ENCODE measurements at regions not wholly inside any gene's neighbourhood (a gene's known extent, or its start where the extent isn't known, plus 50 kb on each side); places are given as distances from the start of the nearest gene placed in this dataset.

DNA sequence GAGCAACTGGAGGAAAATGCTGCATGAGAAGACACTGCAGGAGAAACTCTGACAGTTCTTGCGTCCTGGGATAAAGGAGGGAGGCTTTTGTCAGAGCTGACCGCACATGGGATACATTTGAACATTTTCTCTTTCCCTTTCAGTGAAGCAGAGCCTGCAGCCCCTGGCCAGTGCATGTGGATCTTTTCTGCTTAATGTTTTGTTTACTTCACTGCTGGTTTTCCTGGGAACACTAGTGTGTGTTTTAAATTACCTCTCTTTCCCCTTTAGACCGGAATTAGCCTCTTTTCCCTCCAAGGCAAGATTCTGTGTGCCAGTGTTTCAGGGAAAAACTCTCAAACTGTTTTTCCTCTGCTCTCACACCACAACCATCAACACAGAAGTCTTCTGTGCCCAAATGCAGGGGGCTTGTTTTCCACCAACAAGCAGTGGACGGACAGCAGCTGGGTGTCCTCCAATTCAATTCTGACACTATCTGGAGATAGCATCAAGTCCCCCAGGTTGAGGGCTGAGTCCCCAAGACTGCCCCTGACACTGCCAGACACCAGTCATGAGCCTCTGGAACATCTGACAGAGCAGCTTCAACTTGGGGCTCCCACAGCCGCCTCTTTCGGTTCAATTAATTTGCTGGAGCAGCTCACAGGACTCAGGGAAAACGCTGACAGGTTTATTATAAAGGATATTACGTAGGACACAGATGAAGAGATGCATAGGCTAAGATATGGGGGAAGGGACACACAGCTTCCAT is 136.2 kb downstream of the RHOU start:
- Histone ChIP-seq H3K9ac (no peak overlapping the region), H3K36me3 (ENCODE audit: insufficient read depth) (no peaks in the 10 kb centered on the region), H3K27me3 (ENCODE audit: insufficient read depth, low read depth) (no peaks in the 10 kb centered on the region), H2AFZ (ENCODE audit: low read depth) (no peak overlapping the region), H3K4me3 (IDR thresholded peaks at IDR 0.05; ENCODE audit: insufficient read depth, low read depth, low read length) (no peak overlapping the region), H3K27ac (no peak overlapping the region), H3K79me2 (ENCODE audit: insufficient read depth, low read depth) (no peaks in the 10 kb centered on the region), H3K4me2 (no peak overlapping the region), H3K4me1 (ENCODE audit: low read depth, poor library complexity, severe bottlenecking) (no peaks in the 10 kb centered on the region), H4K20me1 (ENCODE audit: insufficient read depth) (no peaks in the 10 kb centered on the region)
- TF ChIP-seq, protein P1, sequence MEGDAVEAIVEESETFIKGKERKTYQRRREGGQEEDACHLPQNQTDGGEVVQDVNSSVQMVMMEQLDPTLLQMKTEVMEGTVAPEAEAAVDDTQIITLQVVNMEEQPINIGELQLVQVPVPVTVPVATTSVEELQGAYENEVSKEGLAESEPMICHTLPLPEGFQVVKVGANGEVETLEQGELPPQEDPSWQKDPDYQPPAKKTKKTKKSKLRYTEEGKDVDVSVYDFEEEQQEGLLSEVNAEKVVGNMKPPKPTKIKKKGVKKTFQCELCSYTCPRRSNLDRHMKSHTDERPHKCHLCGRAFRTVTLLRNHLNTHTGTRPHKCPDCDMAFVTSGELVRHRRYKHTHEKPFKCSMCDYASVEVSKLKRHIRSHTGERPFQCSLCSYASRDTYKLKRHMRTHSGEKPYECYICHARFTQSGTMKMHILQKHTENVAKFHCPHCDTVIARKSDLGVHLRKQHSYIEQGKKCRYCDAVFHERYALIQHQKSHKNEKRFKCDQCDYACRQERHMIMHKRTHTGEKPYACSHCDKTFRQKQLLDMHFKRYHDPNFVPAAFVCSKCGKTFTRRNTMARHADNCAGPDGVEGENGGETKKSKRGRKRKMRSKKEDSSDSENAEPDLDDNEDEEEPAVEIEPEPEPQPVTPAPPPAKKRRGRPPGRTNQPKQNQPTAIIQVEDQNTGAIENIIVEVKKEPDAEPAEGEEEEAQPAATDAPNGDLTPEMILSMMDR (conservative IDR thresholded peaks at IDR 0.05; ENCODE audit: low read depth, low read length), result no peak

DNA sequence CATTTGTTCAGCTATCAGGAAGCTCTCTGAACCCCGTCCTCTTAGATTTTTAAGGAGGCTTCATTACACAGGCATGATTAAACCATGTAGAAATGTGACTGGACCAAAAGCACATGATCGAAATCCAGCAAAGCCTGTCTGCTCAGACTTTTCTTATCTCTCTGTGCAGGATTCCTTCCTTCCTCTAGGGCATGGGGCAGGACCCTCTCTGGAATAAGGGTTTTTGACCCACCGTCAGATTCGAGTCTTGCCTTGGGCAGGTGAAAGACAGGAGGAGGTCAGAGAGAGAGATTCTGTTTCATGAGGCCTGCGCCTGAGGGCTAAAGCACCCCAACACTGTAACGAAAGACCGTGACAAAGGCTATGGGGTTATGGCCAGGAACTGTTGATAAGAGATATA is 136.8 kb downstream of the RHOU start:
- H3K27me3 ChIP-seq (ENCODE audit: insufficient read depth, low read depth), result no peaks in the 10 kb centered on the region
- no peaks in the 10 kb centered on the region for H4K20me1 ChIP-seq (ENCODE audit: insufficient read depth)
- H3K79me2 ChIP-seq (ENCODE audit: insufficient read depth, low read depth), result no peaks in the 10 kb centered on the region
- H3K27ac ChIP-seq, result no peak overlapping the region
- H3K4me1 ChIP-seq (ENCODE audit: low read depth, poor library complexity, severe bottlenecking), result no peaks in the 10 kb centered on the region
- H3K36me3 ChIP-seq (ENCODE audit: insufficient read depth), result no peaks in the 10 kb centered on the region
- H2AFZ ChIP-seq (ENCODE audit: low read depth), result no peak overlapping the region
- no peak overlapping the region for H3K9ac ChIP-seq
- no peak overlapping the region for H3K4me2 ChIP-seq
- TF ChIP-seq, protein P1 (conservative IDR thresholded peaks at IDR 0.05; ENCODE audit: low read depth, low read length), result no peak
- no peak overlapping the region for H3K4me3 ChIP-seq (IDR thresholded peaks at IDR 0.05; ENCODE audit: insufficient read depth, low read depth, low read length)

DNA sequence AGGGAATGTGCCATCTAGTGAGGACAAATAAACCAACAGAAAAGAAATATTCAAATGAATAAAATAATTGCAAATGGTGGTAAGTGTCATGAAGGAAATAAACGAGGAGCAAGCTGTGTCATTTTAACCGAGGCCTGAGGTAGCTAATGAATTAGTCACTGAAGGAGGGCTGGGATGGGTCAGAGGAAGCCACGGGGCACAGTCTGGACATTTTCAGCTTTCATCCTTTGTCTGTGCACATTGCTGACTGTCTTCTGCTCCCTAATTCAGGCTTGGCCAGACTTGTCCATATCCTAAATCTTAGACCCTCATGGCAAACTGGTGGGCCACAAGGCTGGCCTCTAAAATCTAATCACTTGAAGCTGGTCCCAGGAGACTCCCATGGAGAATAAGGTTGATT is 138.4 kb downstream of the RHOU start:
- Histone ChIP-seq H2AFZ (ENCODE audit: low read depth) (no peak overlapping the region), H3K4me1 (ENCODE audit: low read depth, poor library complexity, severe bottlenecking) (no peaks in the 10 kb centered on the region)
- TF ChIP-seq, protein P1 (conservative IDR thresholded peaks at IDR 0.05; ENCODE audit: low read depth, low read length), result no peak

DNA sequence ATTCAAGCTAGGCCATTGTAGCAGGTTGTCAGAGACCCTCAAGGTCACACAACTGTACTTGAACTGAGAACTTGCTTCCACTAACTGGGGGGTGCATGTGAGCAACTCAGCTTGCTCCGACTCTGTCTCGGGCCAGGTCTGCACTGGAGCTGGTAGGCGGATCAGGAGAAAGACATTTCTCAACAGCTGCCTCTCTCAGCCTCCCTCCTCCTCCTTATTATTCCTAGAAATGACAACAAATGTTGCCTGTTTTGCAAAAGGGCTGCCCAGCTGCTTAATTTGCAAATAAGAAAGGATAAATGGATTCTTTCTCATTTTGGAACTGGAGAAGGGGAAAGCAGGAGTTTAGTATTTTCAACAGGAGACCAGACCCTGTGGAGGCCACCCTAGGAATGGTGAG is 140.5 kb downstream of the RHOU start:
- no peak overlapping the region for H3K9ac ChIP-seq
- H2AFZ ChIP-seq (ENCODE audit: low read depth), result no peak overlapping the region
- H3K79me2 ChIP-seq (ENCODE audit: insufficient read depth, low read depth), result no peaks in the 10 kb centered on the region
- H3K27ac ChIP-seq, result no peak overlapping the region
- no peak overlapping the region for H3K4me3 ChIP-seq (IDR thresholded peaks at IDR 0.05; ENCODE audit: insufficient read depth, low read depth, low read length)
- no peaks in the 10 kb centered on the region for H3K36me3 ChIP-seq (ENCODE audit: insufficient read depth)
- no peak overlapping the region for H3K4me2 ChIP-seq
- no peaks in the 10 kb centered on the region for H4K20me1 ChIP-seq (ENCODE audit: insufficient read depth)
- TF ChIP-seq, protein P1 (conservative IDR thresholded peaks at IDR 0.05; ENCODE audit: low read depth, low read length), result no peak
- no peaks in the 10 kb centered on the region for H3K4me1 ChIP-seq (ENCODE audit: low read depth, poor library complexity, severe bottlenecking)
- no peaks in the 10 kb centered on the region for H3K27me3 ChIP-seq (ENCODE audit: insufficient read depth, low read depth)

More for the DNA sequence above, 138.4 kb downstream of the RHOU start:
- H3K4me2 ChIP-seq, result no peak overlapping the region
- H3K27me3 ChIP-seq (ENCODE audit: insufficient read depth, low read depth), result no peaks in the 10 kb centered on the region
- H3K79me2 ChIP-seq (ENCODE audit: insufficient read depth, low read depth), result no peaks in the 10 kb centered on the region
- no peaks in the 10 kb centered on the region for H4K20me1 ChIP-seq (ENCODE audit: insufficient read depth)
- H3K9ac ChIP-seq, result no peak overlapping the region
- no peaks in the 10 kb centered on the region for H3K36me3 ChIP-seq (ENCODE audit: insufficient read depth)
- no peak overlapping the region for H3K27ac ChIP-seq
- no peak overlapping the region for H3K4me3 ChIP-seq (IDR thresholded peaks at IDR 0.05; ENCODE audit: insufficient read depth, low read depth, low read length)
